OCI-LY3 (cell line): ENCODE measurements at regions not wholly inside any gene's neighbourhood (a gene's known extent, or its start where the extent isn't known, plus 50 kb on each side); places are given as distances from the start of the nearest gene placed in this dataset.

Experiments used
- H2AFZ ChIP-seq: fragments of 200-600, 300-600 bp; shearing (Covaris generic); 2 replicates; pipeline ENCODE4 v1.6.0; 2014; ENCODE audit warnings: antibody characterized with exemption, low read depth, low read length
- H3K27ac ChIP-seq: fragments of 200-600, 300-600 bp; sonication (generic); 2 replicates; pipeline ENCODE4 v1.5.1; 2014; ENCODE audit warnings: mild to moderate bottlenecking, low read length, moderate library complexity, mixed read lengths
- H3K27me3 ChIP-seq: fragments of 200-600, 300-600 bp; sonication (generic); 2 replicates; pipeline ENCODE4 v1.6.1; 2014; ENCODE audit warnings: low read depth, low read length, mixed read lengths
- H3K36me3 ChIP-seq: fragments of 200-600, 300-600 bp; sonication (generic); replicated peaks from 2 replicates; pipeline ENCODE3; 2014; ENCODE audit warnings: low read depth, low read length, mixed read lengths
- H3K4me1 ChIP-seq: fragments of 300-600, 200-600 bp; sonication (generic); 2 replicates; pipeline ENCODE4 v1.6.1; 2014; ENCODE audit warnings: low read length, mixed read lengths
- H3K4me2 ChIP-seq: fragments of 200-600, 300-600 bp; sonication (generic); 2 replicates; pipeline ENCODE4 v1.6.1; 2014; ENCODE audit warnings: low read length, mixed read lengths
- H3K4me3 ChIP-seq: fragments of 300-600, 200-600 bp; sonication (generic); 2 replicates; pipeline ENCODE4 v1.5.1; 2014; ENCODE audit warnings: antibody characterized with exemption, mild to moderate bottlenecking, low read length, moderate library complexity
- H3K79me2 ChIP-seq: fragments of 300-600, 200-600 bp; shearing (Covaris generic); 2 replicates; pipeline ENCODE4 v1.6.1; 2014; ENCODE audit warnings: mild to moderate bottlenecking, low read length, mixed read lengths
- H3K9ac ChIP-seq: fragments of 300-600, 200-600 bp; shearing (Covaris generic); 2 replicates; pipeline ENCODE4 v1.6.0; 2014; ENCODE audit warnings: mild to moderate bottlenecking, low read length, moderate library complexity
- H3K9me3 ChIP-seq: fragments of 200-600, 300-600 bp; shearing (Covaris generic); 2 replicates; pipeline ENCODE4 v1.6.1; 2014; ENCODE audit warnings: low read length, mixed read lengths; ENCODE audit not compliant: insufficient read depth
- H4K20me1 ChIP-seq: fragments of 200-600, 300-600 bp; sonication (generic); 2 replicates; pipeline ENCODE4 v1.6.1; 2016; ENCODE audit warnings: low read length, mixed read lengths; ENCODE audit not compliant: insufficient read depth
- CTCF ChIP-seq: fragments of 200-600, 300-600 bp; sonication (generic); IDR thresholded peaks from 2 replicates; pipeline ENCODE4 v1.5.1; 2014; ENCODE audit warnings: antibody characterized with exemption, low read length, low read depth
- EZH2phosphoT487 ChIP-seq: fragments of 200-600 bp; shearing (Covaris generic); IDR thresholded peaks from 2 replicates; pipeline ENCODE4 v1.6.1; 2018; ENCODE audit warnings: antibody characterized with exemption, mixed run types, low read depth

GRCh38 chr3:194935632-194936470 lies 250.2 kb downstream of the FAM43A start:
- H3K4me1 ChIP-seq: no peaks in the 10 kb centered on the region
- no peaks in the 10 kb centered on the region for H4K20me1 ChIP-seq
- no peak for TF ChIP-seq CTCF
- no peak for TF ChIP-seq EZH2phosphoT487
- no peak overlapping the region for H3K27ac ChIP-seq
- H3K9me3 ChIP-seq: no peaks in the 10 kb centered on the region
- H3K36me3 ChIP-seq: no peaks in the 10 kb centered on the region
- H3K27me3 ChIP-seq: 0 out of 2 replicates have a peak, but pooled peaks cover 6% of the 10 kb centered on the region
- H2AFZ ChIP-seq: no peak overlapping the region
- no peaks in the 10 kb centered on the region for H3K79me2 ChIP-seq
- no peak overlapping the region for H3K4me3 ChIP-seq
- no peak overlapping the region for H3K4me2 ChIP-seq
- H3K9ac ChIP-seq: no peak overlapping the region

GRCh38 chr3:194936659-194937058 lies 251.0 kb downstream of the FAM43A start:
- 0 out of 2 replicates have a peak, but pooled peaks cover 9% of the 10 kb centered on the region for H3K27me3 ChIP-seq
- H3K4me2 ChIP-seq: no peak overlapping the region
- H3K9me3 ChIP-seq: no peaks in the 10 kb centered on the region
- no peak overlapping the region for H3K9ac ChIP-seq
- no peak overlapping the region for H2AFZ ChIP-seq
- H3K36me3 ChIP-seq: no peaks in the 10 kb centered on the region
- no peak for TF ChIP-seq EZH2phosphoT487
- no peak for TF ChIP-seq CTCF
- H3K4me3 ChIP-seq: no peak overlapping the region
- H4K20me1 ChIP-seq: no peaks in the 10 kb centered on the region
- H3K79me2 ChIP-seq: no peaks in the 10 kb centered on the region
- no peak overlapping the region for H3K27ac ChIP-seq
- peaks cover 1% of the 10 kb centered on the region; the same call in 1 of the 2 replicates for H3K4me1 ChIP-seq

- H3K27ac ChIP-seq: no peak overlapping the region
- H4K20me1 ChIP-seq: no peaks in the 10 kb centered on the region
- H3K79me2 ChIP-seq: no peaks in the 10 kb centered on the region
- TF ChIP-seq CTCF (no peak), EZH2phosphoT487 (no peak)
- H3K4me1 ChIP-seq: peaks cover 6% of the 10 kb centered on the region
- no peaks in the 10 kb centered on the region for H3K9me3 ChIP-seq
- H3K4me2 ChIP-seq: no peak overlapping the region
- H2AFZ ChIP-seq: no peak overlapping the region
- H3K27me3 ChIP-seq: 0 out of 2 replicates have a peak, but pooled peaks cover 9% of the 10 kb centered on the region
- H3K4me3 ChIP-seq: no peak overlapping the region
- no peaks in the 10 kb centered on the region for H3K36me3 ChIP-seq
- no peak overlapping the region for H3K9ac ChIP-seq
Measured at GRCh38 chr3:194937144-194937543, 251.5 kb downstream of the FAM43A start.

- Histone ChIP-seq H3K4me1 (peaks cover 14% of the 10 kb centered on the region), H2AFZ (no peak overlapping the region), H3K9me3 (no peaks in the 10 kb centered on the region), H3K36me3 (no peaks in the 10 kb centered on the region), H3K79me2 (no peaks in the 10 kb centered on the region), H3K4me3 (no peak overlapping the region), H3K9ac (no peak overlapping the region), H3K27me3 (0 out of 2 replicates have a peak, but pooled peaks cover 5% of the 10 kb centered on the region), H3K4me2 (no peak overlapping the region), H4K20me1 (no peaks in the 10 kb centered on the region), H3K27ac (no peak overlapping the region)
- TF ChIP-seq CTCF (no peak), EZH2phosphoT487 (no peak)
Measured at GRCh38 chr3:194937882-194938321, 252.2 kb downstream of the FAM43A start.
